ENCODE measurements at regions not wholly inside any gene's neighbourhood (a gene's known extent, or its start where the extent isn't known, plus 50 kb on each side); places are given as distances from the start of the nearest gene placed in this dataset.

DNA sequence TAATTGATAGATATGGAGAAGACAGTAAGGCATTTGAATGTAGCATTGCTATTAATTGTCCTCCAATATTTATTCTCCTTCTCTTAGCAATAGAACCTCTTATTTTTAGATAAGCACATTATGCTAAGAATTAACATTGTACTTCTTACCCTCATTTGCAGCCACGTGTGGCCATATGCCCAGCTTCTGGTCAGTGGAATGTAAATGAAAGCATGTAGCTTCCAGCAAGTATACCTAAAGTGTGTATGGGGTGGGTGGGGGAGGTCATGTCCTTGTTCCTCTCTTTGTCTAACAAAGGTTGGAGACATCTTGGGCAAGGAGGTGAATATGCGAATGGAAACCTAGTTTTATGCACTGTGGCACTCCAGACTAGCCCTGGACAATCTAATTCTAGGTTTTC lies 133.6 kb upstream of the HMCN1 start:
- no peaks in the 10 kb centered on the region for H3K9me3 Mint-ChIP-seq
- H3K4me1 Mint-ChIP-seq (ENCODE audit: low read depth) = peaks cover 5% of the 10 kb centered on the region
- H3K27me3 Mint-ChIP-seq (ENCODE audit: low read depth) = no peaks in the 10 kb centered on the region
- CTCF ChIA-PET = interaction anchor here (0.7 kb wide), 1 partner anchor 51 kb away, joined by 5 read pairs; no protein-coding TSS in a partner anchor
- H3K36me3 Mint-ChIP-seq (ENCODE audit: low read depth) = no peaks in the 10 kb centered on the region
- intact Hi-C loops (cut with micrococcal nuclease) = no loop called here
- no peak overlapping the region for H3K4me3 Mint-ChIP-seq
- DNase-seq = no peak
- no peak overlapping the region for H3K27ac Mint-ChIP-seq

DNA sequence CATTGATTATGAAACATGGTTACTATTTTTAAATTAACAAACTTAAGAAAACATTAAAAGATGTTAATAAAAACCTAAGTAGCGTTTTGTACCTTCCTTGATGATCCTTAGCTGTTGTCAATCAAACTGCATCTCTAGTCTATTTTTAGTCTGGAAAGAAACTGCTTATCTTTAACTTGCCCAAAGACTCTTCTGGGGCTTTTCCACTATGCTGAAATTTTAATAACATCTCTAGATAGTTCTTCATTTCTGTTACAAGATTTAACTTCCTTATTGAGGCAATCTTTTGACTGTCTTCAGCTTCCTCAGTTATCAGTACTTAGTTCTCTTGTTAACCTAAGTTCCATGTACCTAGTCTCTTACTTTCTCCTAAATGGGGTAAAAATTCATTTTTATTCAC lies 135.9 kb upstream of the HMCN1 start:
- intact Hi-C loops (cut with micrococcal nuclease) = no loop called here
- Mint-ChIP-seq H3K9me3 (no peaks in the 10 kb centered on the region), H3K36me3 (ENCODE audit: low read depth) (no peaks in the 10 kb centered on the region), H3K27me3 (ENCODE audit: low read depth) (no peaks in the 10 kb centered on the region), H3K4me3 (no peak overlapping the region), H3K27ac (no peak overlapping the region), H3K4me1 (ENCODE audit: low read depth) (peaks cover 14% of the 10 kb centered on the region)
- CTCF ChIA-PET = no interaction called here
- DNase-seq = no peak

DNA sequence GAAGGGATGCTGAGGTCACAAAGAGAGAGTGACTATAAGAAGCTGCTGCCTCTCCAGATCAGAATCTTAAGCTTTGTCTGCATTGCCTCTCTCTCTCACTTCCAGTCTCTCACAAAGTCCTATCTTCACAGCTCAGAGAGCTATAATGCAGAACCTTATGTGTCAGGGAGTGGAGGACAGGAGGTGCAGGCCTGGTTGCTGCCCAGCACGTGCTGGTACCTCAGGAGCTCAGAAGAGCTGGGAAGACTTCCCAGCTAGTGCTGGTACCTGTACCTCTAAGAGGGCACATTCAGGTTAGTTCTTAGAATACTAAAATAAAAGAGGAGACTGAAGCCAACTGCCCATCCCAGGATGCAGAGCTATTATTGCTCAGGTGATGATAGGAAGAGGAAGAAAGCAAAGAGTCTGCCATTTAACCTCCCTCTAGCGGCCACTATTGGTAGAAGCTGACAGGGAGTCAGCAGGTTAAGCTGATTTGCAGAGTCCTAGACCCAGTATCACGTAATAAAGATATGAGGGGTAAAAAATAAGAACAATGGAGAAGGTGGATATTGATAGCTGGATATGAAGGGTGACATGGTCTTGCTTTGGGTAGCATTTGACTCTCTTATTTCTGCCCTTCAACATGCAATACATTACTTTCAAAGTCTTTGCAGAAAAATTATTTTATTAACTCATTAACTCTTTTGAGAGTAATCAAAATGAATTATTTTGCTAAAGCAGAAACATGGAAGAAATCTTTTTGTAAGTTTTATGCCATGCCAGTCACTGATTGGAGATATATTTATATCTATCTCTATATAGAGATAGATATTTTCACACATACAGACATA lies 138.1 kb upstream of the HMCN1 start:
- Mint-ChIP-seq H3K4me3 (no peak overlapping the region), H3K4me1 (ENCODE audit: low read depth) (peaks cover 19% of the 10 kb centered on the region), H3K9me3 (peaks cover 1% of the 10 kb centered on the region), H3K27me3 (ENCODE audit: low read depth) (no peaks in the 10 kb centered on the region), H3K27ac (no peak overlapping the region), H3K36me3 (ENCODE audit: low read depth) (no peaks in the 10 kb centered on the region)
- intact Hi-C loops (cut with micrococcal nuclease) = loop anchor here (1.0 to 2.0 kb wide), 2 partner anchors 279 to 357 kb away; partner anchors contain the start of gene IVNS1ABP
- peak; percentile 65 for DNase-seq
- CTCF ChIA-PET = interaction anchor here (0.6 to 2.7 kb wide), 25 partner anchors 9 to 652 kb away, joined by 3 to 17 read pairs (median 5); no protein-coding TSS in a partner anchor

DNA sequence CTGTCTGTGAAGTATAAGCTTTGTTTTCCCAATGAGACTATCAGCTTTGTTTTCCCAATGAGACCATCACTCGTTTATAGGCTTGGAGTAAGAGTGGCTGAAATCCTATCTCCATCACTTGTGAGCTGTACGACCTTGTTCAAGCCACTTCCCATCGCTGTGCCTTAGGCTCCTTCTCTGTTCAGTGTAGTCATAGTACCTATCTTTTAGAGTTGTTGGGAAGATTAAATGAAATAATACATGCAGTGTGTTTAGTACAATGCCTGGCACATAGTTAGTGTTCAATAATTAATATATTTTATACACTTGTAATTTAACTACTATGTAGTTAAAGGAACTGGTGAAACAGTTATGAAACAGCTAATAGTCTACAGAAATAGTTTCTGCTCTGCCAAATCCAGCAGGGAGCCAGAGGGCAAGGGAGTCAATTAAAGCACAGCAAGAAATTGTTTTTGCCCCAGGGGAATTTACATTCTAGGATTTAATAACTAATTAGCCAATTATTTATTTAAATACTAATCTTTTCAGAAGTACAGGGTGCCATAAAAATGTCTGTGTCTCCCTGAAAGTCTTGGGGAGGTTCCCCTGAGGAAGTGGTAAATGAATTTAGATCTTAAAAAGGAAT lies 139.3 kb upstream of the HMCN1 start:
- intact Hi-C loops (cut with micrococcal nuclease) = no loop called here
- CTCF ChIA-PET = interaction anchor here (0.5 to 2.7 kb wide), 15 partner anchors 9 to 132 kb away, joined by 3 to 17 read pairs (median 5); no protein-coding TSS in a partner anchor
- DNase-seq = no peak
- Mint-ChIP-seq H3K4me3 (no peak overlapping the region), H3K27ac (no peak overlapping the region), H3K36me3 (ENCODE audit: low read depth) (no peaks in the 10 kb centered on the region), H3K27me3 (ENCODE audit: low read depth) (no peaks in the 10 kb centered on the region), H3K9me3 (peaks cover 1% of the 10 kb centered on the region), H3K4me1 (ENCODE audit: low read depth) (peaks cover 19% of the 10 kb centered on the region)

DNA sequence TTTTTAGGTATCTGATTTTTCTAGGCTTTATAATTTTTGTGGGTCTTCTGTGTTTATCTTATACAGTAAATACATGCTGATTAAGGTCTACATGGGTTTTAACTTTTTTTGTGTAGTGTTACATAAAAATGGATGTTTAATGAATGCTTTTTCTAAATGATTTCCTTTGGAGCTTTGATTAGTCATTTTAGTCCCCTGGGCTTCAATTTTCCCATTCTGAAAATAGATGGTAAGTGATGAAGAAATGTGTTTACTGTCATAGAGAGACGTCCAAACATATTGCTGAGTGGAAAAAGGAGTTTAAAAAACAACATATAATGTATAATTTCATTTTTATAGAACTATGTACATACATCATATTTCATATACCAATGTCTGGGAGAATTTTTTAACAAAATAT lies 140.9 kb upstream of the HMCN1 start:
- DNase-seq = no peak
- H3K9me3 Mint-ChIP-seq = peaks cover 1% of the 10 kb centered on the region
- CTCF ChIA-PET = interaction anchor here (0.6 kb wide), 1 partner anchor 110 kb away, joined by 3 read pairs; no protein-coding TSS in a partner anchor
- peaks cover 19% of the 10 kb centered on the region for H3K4me1 Mint-ChIP-seq (ENCODE audit: low read depth)
- no peaks in the 10 kb centered on the region for H3K36me3 Mint-ChIP-seq (ENCODE audit: low read depth)
- H3K27ac Mint-ChIP-seq = no peak overlapping the region
- no peaks in the 10 kb centered on the region for H3K27me3 Mint-ChIP-seq (ENCODE audit: low read depth)
- intact Hi-C loops (cut with micrococcal nuclease) = no loop called here
- H3K4me3 Mint-ChIP-seq = no peak overlapping the region

DNA sequence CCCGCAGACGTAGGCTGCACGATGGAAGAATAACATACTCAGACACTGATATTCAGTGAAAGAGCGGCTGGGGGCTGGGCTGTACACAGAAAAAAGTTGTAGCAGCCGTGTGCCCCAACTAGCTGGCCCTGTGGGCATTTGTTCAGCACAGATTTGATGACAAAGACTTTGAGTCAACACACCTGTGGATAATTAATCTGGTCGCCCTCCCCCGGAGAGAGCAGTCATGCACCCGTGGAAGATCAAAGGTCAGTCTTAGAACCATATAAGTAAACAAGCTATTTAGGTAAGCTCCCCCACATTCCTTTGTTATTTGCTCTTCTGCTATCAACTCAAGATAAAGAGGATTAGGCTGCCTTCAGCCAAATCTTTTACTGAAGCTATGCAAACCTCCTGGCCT lies 148.4 kb upstream of the HMCN1 start:
- intact Hi-C loops (cut with micrococcal nuclease) = no loop called here
- H3K27ac Mint-ChIP-seq = no peak overlapping the region
- H3K4me3 Mint-ChIP-seq = no peak overlapping the region
- H3K9me3 Mint-ChIP-seq = peaks cover 4% of the 10 kb centered on the region
- H3K4me1 Mint-ChIP-seq (ENCODE audit: low read depth) = no peaks in the 10 kb centered on the region
- no peak for DNase-seq
- H3K27me3 Mint-ChIP-seq (ENCODE audit: low read depth) = no peaks in the 10 kb centered on the region
- CTCF ChIA-PET = interaction anchor here (2.8 kb wide), 1 partner anchor 10 kb away, joined by 11 read pairs; no protein-coding TSS in a partner anchor
- peaks cover under 1% of the 10 kb centered on the region for H3K36me3 Mint-ChIP-seq (ENCODE audit: low read depth)

- Mint-ChIP-seq H3K4me1 (ENCODE audit: low read depth) (no peaks in the 10 kb centered on the region), H3K4me3 (no peak overlapping the region), H3K27me3 (ENCODE audit: low read depth) (no peaks in the 10 kb centered on the region), H3K9me3 (peaks cover 27% of the 10 kb centered on the region), H3K27ac (no peak overlapping the region), H3K36me3 (ENCODE audit: low read depth) (peaks cover 4% of the 10 kb centered on the region)
- DNase-seq = no peak
- intact Hi-C loops (cut with micrococcal nuclease) = no loop called here
- CTCF ChIA-PET = interaction anchor here (1.8 kb wide), 1 partner anchor 14 kb away, joined by 4 read pairs; no protein-coding TSS in a partner anchor
Observed at GRCh38 chr1:185581961-185582725, 152.0 kb upstream of the HMCN1 start.

- Mint-ChIP-seq H3K9me3 (peaks cover 27% of the 10 kb centered on the region), H3K4me3 (no peak overlapping the region), H3K4me1 (ENCODE audit: low read depth) (no peaks in the 10 kb centered on the region), H3K27me3 (ENCODE audit: low read depth) (no peaks in the 10 kb centered on the region), H3K36me3 (ENCODE audit: low read depth) (peaks cover 4% of the 10 kb centered on the region), H3K27ac (no peak overlapping the region)
- no peak for DNase-seq
- intact Hi-C loops (cut with micrococcal nuclease) = no loop called here
- CTCF ChIA-PET = interaction anchor here (0.9 to 1.2 kb wide), 2 partner anchors 11 to 15 kb away, joined by 3 to 4 read pairs; no protein-coding TSS in a partner anchor
Observed at GRCh38 chr1:185581020-185581419, 153.2 kb upstream of the HMCN1 start.

DNA sequence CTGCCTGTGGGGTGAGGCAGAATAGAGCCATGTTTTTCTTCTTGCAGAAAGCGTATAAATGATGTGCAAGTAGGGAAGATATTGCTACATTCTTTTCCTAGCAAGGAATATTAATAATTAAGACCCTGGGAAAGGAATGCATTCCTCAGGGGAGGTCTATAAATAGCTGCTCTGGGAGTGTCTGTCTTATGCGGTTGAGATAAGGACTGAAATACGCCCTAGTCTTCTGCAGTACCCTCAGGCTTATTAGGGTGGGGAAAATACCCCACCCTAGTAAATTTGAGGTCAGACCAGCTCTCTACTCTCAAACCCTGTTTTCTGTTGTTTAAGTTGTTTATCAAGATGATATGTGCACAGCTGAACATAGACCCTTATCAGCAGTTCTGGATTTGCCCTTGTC lies 155.9 kb upstream of the HMCN1 start:
- Mint-ChIP-seq H3K4me1 (ENCODE audit: low read depth) (no peaks in the 10 kb centered on the region), H3K9me3 (peaks cover 27% of the 10 kb centered on the region), H3K27me3 (ENCODE audit: low read depth) (no peaks in the 10 kb centered on the region), H3K27ac (no peak overlapping the region), H3K36me3 (ENCODE audit: low read depth) (peaks cover 4% of the 10 kb centered on the region), H3K4me3 (no peak overlapping the region)
- no peak for DNase-seq
- intact Hi-C loops (cut with micrococcal nuclease) = no loop called here
- CTCF ChIA-PET = interaction anchor here (1.5 kb wide), 1 partner anchor 17 kb away, joined by 5 read pairs; no protein-coding TSS in a partner anchor

- Mint-ChIP-seq H3K36me3 (ENCODE audit: low read depth) (peaks cover 2% of the 10 kb centered on the region), H3K9me3 (peaks cover 11% of the 10 kb centered on the region)
Observed at GRCh38 chr1:185574139-185574875, 159.9 kb upstream of the HMCN1 start.

DNA sequence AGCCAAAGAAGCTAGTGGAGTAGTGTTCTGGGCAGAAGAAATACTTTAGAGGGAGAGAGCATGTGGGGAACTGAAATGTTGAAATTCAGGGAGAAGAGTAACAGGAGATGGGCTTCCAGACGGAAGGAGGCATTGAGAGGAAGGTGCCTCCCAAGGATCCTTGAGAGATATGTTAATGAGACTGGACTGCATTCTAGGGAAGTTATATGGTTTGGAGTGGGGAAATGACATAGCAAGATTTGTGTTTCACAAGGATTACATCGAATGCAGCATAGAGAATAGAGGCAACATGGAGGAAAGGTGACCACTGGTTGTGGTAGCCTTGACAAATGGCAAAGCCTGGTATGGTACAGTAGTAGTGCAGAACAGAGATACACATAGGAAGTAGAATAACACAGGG lies 160.5 kb upstream of the HMCN1 start:
- H3K9me3 Mint-ChIP-seq = peaks cover 6% of the 10 kb centered on the region
- no peak overlapping the region for H3K4me3 Mint-ChIP-seq
- CTCF ChIA-PET = interaction anchor here (0.6 to 2.0 kb wide), 2 partner anchors 22 to 237 kb away, joined by 3 to 8 read pairs; no protein-coding TSS in a partner anchor
- H3K36me3 Mint-ChIP-seq (ENCODE audit: low read depth) = peaks cover 2% of the 10 kb centered on the region
- DNase-seq = no peak
- intact Hi-C loops (cut with micrococcal nuclease) = no loop called here
- peaks cover 14% of the 10 kb centered on the region for H3K4me1 Mint-ChIP-seq (ENCODE audit: low read depth)
- no peaks in the 10 kb centered on the region for H3K27me3 Mint-ChIP-seq (ENCODE audit: low read depth)
- H3K27ac Mint-ChIP-seq = no peak overlapping the region

More at GRCh38 chr1:185574139-185574875, 159.9 kb upstream of the HMCN1 start:
- Mint-ChIP-seq H3K4me1 (ENCODE audit: low read depth) (peaks cover 9% of the 10 kb centered on the region), H3K4me3 (no peak overlapping the region), H3K27ac (no peak overlapping the region), H3K27me3 (ENCODE audit: low read depth) (no peaks in the 10 kb centered on the region)
- CTCF ChIA-PET = interaction anchor here (2.0 kb wide), 1 partner anchor 21 kb away, joined by 8 read pairs; no protein-coding TSS in a partner anchor
- no peak for DNase-seq
- intact Hi-C loops (cut with micrococcal nuclease) = no loop called here
